HCT116 (cell line): ENCODE measurements at regions not wholly inside any gene's neighbourhood (a gene's known extent, or its start where the extent isn't known, plus 50 kb on each side); places are given as distances from the start of the nearest gene placed in this dataset.

ENCODE experiments used
- ATAC-seq: fragments of 200-7000 bp; cut with Tn5 transposase; 2 replicates; pipeline ENCODE4 v1.9.1; 2020; ENCODE audit warnings: mild to moderate bottlenecking, moderate library complexity
- BruUV-seq: library from RNA; stranded (reverse); fragments of 400-500 nt; replicated peaks from 2 replicates; lab custom pipeline; 2021; lab: Mats Ljungman, UMichigan
- CTCF ChIA-PET: fragments of 300-600 bp; sonication (Branson Sonifier 250); formaldehyde crosslinking; loops from one replicate; lab custom pipeline; 2021; ENCODE audit warnings: antibody characterized with exemption; lab: Charles Lee
- POLR2A ChIA-PET: fragments of 300-600, 350-600 bp; sonication (Branson Sonifier 250); formaldehyde crosslinking; loops from one replicate; lab custom pipeline; 2021; ENCODE audit warnings: antibody characterized with exemption; lab: Charles Lee
- RAD21 ChIA-PET, 2 experiments: fragments of 300-600 bp; sonication (Branson Sonifier 250); formaldehyde crosslinking; loops; one replicate each; lab custom pipeline; 2023; ENCODE audit warnings: low total read pairs in 2 of 2; ENCODE audit not compliant: uncharacterized antibody in 2 of 2, unreplicated experiment in 2 of 2, low non-redundant PET in 1 of 2; lab: Charles Lee
- DNase-seq: peaks from one replicate; pipeline ENCODE4 v3.0.0-alpha.2; 2010; ENCODE audit warnings: low read depth, low spot score
- H2AFZ ChIP-seq: fragments of 200-600 bp; shearing (Covaris generic), sonication (generic); 2 replicates; pipeline ENCODE4 v1.6.1; 2017; ENCODE audit warnings: low read depth, mixed run types, mixed read lengths, antibody characterized with exemption, low read length; ENCODE audit not compliant: poor library complexity, severe bottlenecking
- H3K27ac ChIP-seq: 2 replicates; pipeline ENCODE4 v1.5.1; 2012; ENCODE audit warnings: low read depth, low read length
- H3K27me3 ChIP-seq: fragments of 200-600 bp; sonication (generic); 2 replicates; pipeline ENCODE4 v1.6.1; 2016; ENCODE audit warnings: mixed run types, low read length, mixed read lengths; ENCODE audit not compliant: insufficient read depth
- H3K36me3 ChIP-seq, 2 experiments: fragments of 200-500 bp in 1 of 2; fragments of 200-600 bp in 1 of 2; sonication (Bioruptor generic) in 1 of 2; sonication (generic) in 1 of 2; 2 replicates each; pipeline versions ENCODE4 v1.5.1 to v1.6.1; 2014 to 2016; ENCODE audit warnings: low read length in 2 of 2, inconsistent platforms in 1 of 2, mixed read lengths in 1 of 2, mixed run types in 1 of 2; ENCODE audit not compliant: insufficient read depth in 2 of 2, control insufficient read depth in 1 of 2
- H3K4me1 ChIP-seq, 2 experiments: fragments of 200-600 bp in 1 of 2; sonication (generic) in 1 of 2; 2 replicates each; pipeline versions ENCODE4 v1.5.1 to v1.6.1; 2012 to 2017; ENCODE audit warnings: low read length in 2 of 2, inconsistent platforms in 1 of 2, mild to moderate bottlenecking in 1 of 2, mixed read lengths in 1 of 2, mixed run types in 1 of 2, moderate library complexity in 1 of 2; ENCODE audit not compliant: insufficient read depth in 2 of 2, control insufficient read depth in 1 of 2
- H3K4me2 ChIP-seq: fragments of 200-600 bp; sonication (generic); 2 replicates; pipeline ENCODE4 v1.6.1; 2017; ENCODE audit warnings: mixed run types, low read length, mixed read lengths
- H3K4me3 ChIP-seq, 2 experiments: fragments of 200-600 bp in 1 of 2; sonication (generic) in 1 of 2; replicated peaks in 1 of 2; 2 replicates each; pipeline ENCODE4 v1.5.1; 2011 to 2016; ENCODE audit warnings: low read length in 2 of 2, control low read depth in 1 of 2, low read depth in 1 of 2, mild to moderate bottlenecking in 1 of 2, mixed read lengths in 1 of 2, mixed run types in 1 of 2
- H3K79me2 ChIP-seq: fragments of 200-600 bp; sonication (generic); 2 replicates; pipeline ENCODE4 v1.6.1; 2017; ENCODE audit warnings: mild to moderate bottlenecking, mixed run types, low read length, moderate library complexity, mixed read lengths; ENCODE audit not compliant: insufficient read depth
- H3K9ac ChIP-seq: fragments of 200-600 bp; sonication (generic); 2 replicates; pipeline ENCODE4 v1.6.1; 2016; ENCODE audit warnings: low read length, mixed read lengths
- H3K9me2 ChIP-seq: fragments of 200-600 bp; sonication (generic), shearing (Covaris generic); 2 replicates; pipeline ENCODE4 v1.6.1; 2017; ENCODE audit warnings: mixed run types, mild to moderate bottlenecking, moderate library complexity; ENCODE audit not compliant: insufficient read depth
- H3K9me3 ChIP-seq, 2 experiments: fragments of 200-500 bp in 1 of 2; fragments of 200-600 bp in 1 of 2; sonication (Bioruptor generic) in 1 of 2; sonication (generic) in 1 of 2; 2 replicates each; pipeline ENCODE4 v1.6.1; 2014 to 2017; ENCODE audit warnings: low read length in 2 of 2, mixed read lengths in 2 of 2, inconsistent platforms in 1 of 2, low read depth in 1 of 2, mild to moderate bottlenecking in 1 of 2, mixed run types in 1 of 2, moderate library complexity in 1 of 2; ENCODE audit not compliant: control insufficient read depth in 1 of 2, insufficient read depth in 1 of 2
- H4K20me1 ChIP-seq: fragments of 200-600 bp; sonication (generic), shearing (Covaris generic); 2 replicates; pipeline ENCODE4 v1.6.1; 2017; ENCODE audit warnings: mixed run types, mild to moderate bottlenecking, moderate library complexity; ENCODE audit not compliant: insufficient read depth
- ATF3 ChIP-seq: IDR thresholded peaks from 2 replicates; pipeline ENCODE4 v1.6.1; 2012
- CBX3 ChIP-seq: IDR thresholded peaks from 2 replicates; pipeline ENCODE4 v1.6.1; 2012; ENCODE audit warnings: low read depth
- CTCF ChIP-seq, 3 experiments: fragments of 200-600 bp in 1 of 3; sonication (generic) in 1 of 3; IDR thresholded peaks in 2 of 3; conservative IDR thresholded peaks in 1 of 3; 2 replicates each; pipeline ENCODE4 v1.5.1; 2012 to 2017; ENCODE audit warnings: low read depth in 2 of 3, low read length in 2 of 3, antibody characterized with exemption in 1 of 3, borderline replicate concordance in 1 of 3, control low read depth in 1 of 3, mild to moderate bottlenecking in 1 of 3, mixed read lengths in 1 of 3, mixed run types in 1 of 3, moderate library complexity in 1 of 3; ENCODE audit not compliant: insufficient read depth in 1 of 3
- EGR1 ChIP-seq: IDR thresholded peaks from 2 replicates; pipeline ENCODE4 v1.6.1; 2012; ENCODE audit warnings: low read depth
- ELF1 ChIP-seq: IDR thresholded peaks from 2 replicates; pipeline ENCODE4 v1.6.1; 2012; ENCODE audit warnings: low read depth, borderline replicate concordance
- EZH2 ChIP-seq: fragments of 200-600 bp; sonication (generic); IDR thresholded peaks from 2 replicates; pipeline ENCODE4 v1.6.1; 2017; ENCODE audit warnings: antibody characterized with exemption, mixed run types
- POLR2A ChIP-seq: IDR thresholded peaks from 2 replicates; pipeline ENCODE4 v1.7.0; 2011; ENCODE audit warnings: borderline replicate concordance; ENCODE audit not compliant: insufficient read depth, insufficient read length; ENCODE audit errors: extremely low read depth
- POLR2AphosphoS5 ChIP-seq: IDR thresholded peaks from 2 replicates; pipeline ENCODE4 v1.6.1; 2011; ENCODE audit warnings: mild to moderate bottlenecking, low read depth, low read length, moderate library complexity
- RAD21 ChIP-seq: IDR thresholded peaks from 2 replicates; pipeline ENCODE4 v1.6.1; 2012; ENCODE audit warnings: low read depth, mild to moderate bottlenecking
- SP1 ChIP-seq: IDR thresholded peaks from 2 replicates; pipeline ENCODE4 v1.6.1; 2012; ENCODE audit warnings: low read depth
- SRF ChIP-seq: IDR thresholded peaks from 2 replicates; pipeline ENCODE4 v1.6.1; 2012; ENCODE audit warnings: low read depth
- TCF7L2 ChIP-seq: IDR thresholded peaks from 2 replicates; pipeline ENCODE4 v1.7.0; 2011; ENCODE audit warnings: borderline replicate concordance, inconsistent platforms; ENCODE audit not compliant: insufficient read depth, insufficient read length; ENCODE audit errors: extremely low read depth
- YY1 ChIP-seq: IDR thresholded peaks from 2 replicates; pipeline ENCODE4 v1.6.1; 2011; ENCODE audit warnings: low read length, low read depth, moderate library complexity, mild to moderate bottlenecking; ENCODE audit not compliant: insufficient replicate concordance; ENCODE audit errors: extremely low read depth
- ZBTB33 ChIP-seq: IDR thresholded peaks from 2 replicates; pipeline ENCODE4 v1.6.1; 2011; ENCODE audit warnings: mild to moderate bottlenecking, low read length, moderate library complexity; ENCODE audit not compliant: insufficient replicate concordance; ENCODE audit errors: extremely low read depth
- ZFX ChIP-seq: fragments of 450-650 bp; IDR thresholded peaks from 2 replicates; pipeline ENCODE4 v1.6.1; 2017
- ZNF274 ChIP-seq: fragments of 200-500 bp; sonication (Bioruptor generic); IDR thresholded peaks from 2 replicates; pipeline ENCODE4 v1.6.1; 2014; ENCODE audit warnings: mild to moderate bottlenecking, low read depth, low read length, inconsistent platforms
- intact Hi-C: fragments of 100-400 bp; cut with micrococcal nuclease; formaldehyde crosslinking; loops from 2 replicates; pipeline ENCODE4 v1.10.0; 2022

GRCh38 chr9:106620081-106620480, 242.9 kb upstream of the ZNF462 start:
- Histone ChIP-seq H3K4me2 (no peak overlapping the region), H4K20me1 (no peaks in the 10 kb centered on the region), H3K27me3 (peaks cover 20% of the 10 kb centered on the region), H2AFZ (no peak overlapping the region), H3K4me1 (no peaks in the 10 kb centered on the region), H3K9ac (no peak overlapping the region), H3K4me3 (no peak overlapping the region), H3K9me3 (no peaks in the 10 kb centered on the region), H3K27ac (no peak overlapping the region)
- POLR2A ChIA-PET = no interaction called here
- RAD21 ChIA-PET = no interaction called here
- DNase-seq (no peak), ATAC-seq (no peak)
- TF ChIP-seq ZNF274 = no peak
- no peak for TF ChIP-seq SRF
- TF ChIP-seq, all 23 proteins: peak for 0
- BruUV-seq = no TSS peak
- Histone ChIP-seq H3K79me2 (no peaks in the 10 kb centered on the region), H3K36me3 (no peaks in the 10 kb centered on the region), H3K9me2 (no peaks in the 10 kb centered on the region)
- CTCF ChIA-PET = no interaction called here
- intact Hi-C loops = no loop called here

- Histone ChIP-seq H3K79me2 (no peaks in the 10 kb centered on the region), H4K20me1 (no peaks in the 10 kb centered on the region), H3K9me3 (no peaks in the 10 kb centered on the region), H3K9ac (no peak overlapping the region), H2AFZ (no peak overlapping the region), H3K4me2 (no peak overlapping the region), H3K4me3 (no peak overlapping the region), H3K27me3 (peaks cover 12% of the 10 kb centered on the region), H3K9me2 (no peaks in the 10 kb centered on the region), H3K36me3 (no peaks in the 10 kb centered on the region), H3K4me1 (no peaks in the 10 kb centered on the region), H3K27ac (no peak overlapping the region)
- ATAC-seq = no peak
- intact Hi-C loops = no loop called here
- BruUV-seq = no TSS peak
- ChIA-PET POLR2A (no interaction called here), RAD21 (no interaction called here), CTCF (no interaction called here)
- no peak for DNase-seq
- TF ChIP-seq EGR1 = no peak
- no peak for TF ChIP-seq ZBTB33
- no peak for TF ChIP-seq ZFX
- TF ChIP-seq POLR2A = no peak
- no peak for TF ChIP-seq CTCF (IDR thresholded peaks at IDR 0.05 in 2 of 3, conservative IDR thresholded peaks at IDR 0.05 in 1 of 3; ENCODE audit: borderline replicate concordance in 1 of 3, insufficient read depth in 1 of 3, low read depth in 2 of 3, low read length in 2 of 3)
- no peak for TF ChIP-seq ATF3
- no peak for TF ChIP-seq CBX3
- TF ChIP-seq ELF1 = no peak
- no peak for TF ChIP-seq SP1
- no peak for TF ChIP-seq SRF
- no peak for TF ChIP-seq TCF7L2
- no peak for TF ChIP-seq EZH2
- no peak for TF ChIP-seq POLR2AphosphoS5
- TF ChIP-seq YY1 = no peak
- TF ChIP-seq RAD21 = no peak
These were observed 242.1 kb upstream of the ZNF462 start for GRCh38 chr9:106620866-106621265.
